Thyroid gland (tissue), 4 donors: ENCODE measurements at regions not wholly inside any gene's neighbourhood (a gene's known extent, or its start where the extent isn't known, plus 50 kb on each side); places are given as distances from the start of the nearest gene placed in this dataset.

ENCODE experiments used
- CTCF ChIP-seq, 6 experiments: fragments of 200-600 bp in 3 of 6; fragments of 450-650 bp in 3 of 6; sonication (generic) in 3 of 6; IDR thresholded peaks; one replicate each; pipeline ENCODE4 v1.5.1; 2016 to 2019; ENCODE audit warnings: antibody characterized with exemption in 6 of 6, mild to moderate bottlenecking in 2 of 6, inconsistent platforms in 1 of 6, moderate library complexity in 1 of 6
- POLR2A ChIP-seq, 2 donors: fragments of 450-650 bp; IDR thresholded peaks; one replicate each; pipeline ENCODE4 v1.6.1; 2017; ENCODE audit warnings: antibody characterized with exemption in 2 of 2, mild to moderate bottlenecking in 2 of 2, moderate library complexity in 1 of 2

- TF ChIP-seq POLR2A (IDR thresholded peaks at IDR 0.05) (no peak), CTCF (IDR thresholded peaks at IDR 0.05) (no peak)
Measured at GRCh38 chr10:29069941-29070340, 218.9 kb upstream of the LYZL1 start.
